OCI-LY7 (cell line): ENCODE measurements at regions not wholly inside any gene's neighbourhood (a gene's known extent, or its start where the extent isn't known, plus 50 kb on each side); places are given as distances from the start of the nearest gene placed in this dataset.

ENCODE experiments used
- CTCF ChIP-seq: fragments of 200-600 bp; sonication (generic); conservative IDR thresholded peaks from 2 replicates; pipeline ENCODE4 v1.5.1; 2014; ENCODE audit warnings: mild to moderate bottlenecking, antibody characterized with exemption, low read length, moderate library complexity, mixed read lengths
- EZH2phosphoT487 ChIP-seq: fragments of 200-600 bp; sonication (generic); IDR thresholded peaks from 2 replicates; pipeline ENCODE4 v1.6.1; 2018; ENCODE audit warnings: low read depth, borderline replicate concordance, mild to moderate bottlenecking, mixed run types, antibody characterized with exemption, low read length, moderate library complexity, mixed read lengths

GRCh38 chrX:7503251-7503650 is 339.7 kb upstream of the VCX start:
- TF ChIP-seq CTCF, result no peak
- no peak for TF ChIP-seq EZH2phosphoT487
